GM18951 (cell line): ENCODE measurements at regions not wholly inside any gene's neighbourhood (a gene's known extent, or its start where the extent isn't known, plus 50 kb on each side); places are given as distances from the start of the nearest gene placed in this dataset.
"Not testable (repeated sequence)": the region's sequence is repeated elsewhere in the genome, so short reads cannot be mapped to it uniquely, and the experiment has no call there.

Source experiments
- POLR2A ChIP-seq: IDR thresholded peaks from 4 replicates; pipeline ENCODE4 v1.6.1; 2011; ENCODE audit warnings: mild to moderate bottlenecking; ENCODE audit not compliant: insufficient read length, insufficient read depth; ENCODE audit errors: extremely low read depth
- in situ Hi-C: fragments of 300-500 bp; cut with MboI; formaldehyde crosslinking; loops from one replicate; pipeline ENCODE4 v1.12.0; 2022; ENCODE audit warnings: low sequenced_read_pairs, mixed read lengths, inconsistent platforms; ENCODE audit not compliant: unreplicated experiment

GRCh38 chr11:129631201-129631600 is 184.4 kb upstream of the TMEM45B start:
- no peak for TF ChIP-seq POLR2A
- in situ Hi-C loops: no loop called here

- in situ Hi-C loops: no loop called here
- TF ChIP-seq POLR2A: no peak
These were observed 178.7 kb upstream of the TMEM45B start for GRCh38 chr11:129636926-129637325.

GRCh38 chr11:129637473-129637872 is 178.2 kb upstream of the TMEM45B start:
- no peak for TF ChIP-seq POLR2A
- in situ Hi-C loops: no loop called here

GRCh38 chr11:129637983-129638776 is 177.5 kb upstream of the TMEM45B start:
- in situ Hi-C loops: no loop called here
- TF ChIP-seq POLR2A: no peak

GRCh38 chr11:129639300-129639699 is 176.3 kb upstream of the TMEM45B start:
- in situ Hi-C loops: no loop called here
- no peak for TF ChIP-seq POLR2A

- no peak for TF ChIP-seq POLR2A
- in situ Hi-C loops: no loop called here
These were observed 175.0 kb upstream of the TMEM45B start for GRCh38 chr11:129640671-129641070.

- no peak for TF ChIP-seq POLR2A
- in situ Hi-C loops: no loop called here
These were observed 172.5 kb upstream of the TMEM45B start for GRCh38 chr11:129643031-129643721.

GRCh38 chr11:129644326-129644725 is 171.3 kb upstream of the TMEM45B start:
- in situ Hi-C loops: no loop called here
- TF ChIP-seq POLR2A: no peak

GRCh38 chr11:129645943-129646342 is 169.7 kb upstream of the TMEM45B start:
- no peak for TF ChIP-seq POLR2A
- in situ Hi-C loops: no loop called here

GRCh38 chr11:129650044-129650443 is 165.6 kb upstream of the TMEM45B start:
- in situ Hi-C loops: not testable (repeated sequence)

- TF ChIP-seq POLR2A: no peak
- in situ Hi-C loops: no loop called here
These were observed 162.8 kb upstream of the TMEM45B start for GRCh38 chr11:129652835-129653234.

- in situ Hi-C loops: no loop called here
- TF ChIP-seq POLR2A: no peak
These were observed 160.3 kb upstream of the TMEM45B start for GRCh38 chr11:129655247-129655832.

GRCh38 chr11:129657866-129658525 is 157.7 kb upstream of the TMEM45B start:
- in situ Hi-C loops: no loop called here
- no peak for TF ChIP-seq POLR2A
